KBM-7 (cell line): ENCODE measurements at regions not wholly inside any gene's neighbourhood (a gene's known extent, or its start where the extent isn't known, plus 50 kb on each side); places are given as distances from the start of the nearest gene placed in this dataset.

Experiments
- DNase-seq: peaks from one replicate; pipeline ENCODE4 v3.0.0-alpha.2; 2015
- in situ Hi-C: fragments of 300-500 bp; cut with MboI; formaldehyde crosslinking; loops from 2 replicates; pipeline ENCODE4 v1.14.3; 2020; ENCODE audit warnings: low sequenced_read_pairs, low pct_unique_long_range_greater_than_20kb, mixed read lengths

DNA sequence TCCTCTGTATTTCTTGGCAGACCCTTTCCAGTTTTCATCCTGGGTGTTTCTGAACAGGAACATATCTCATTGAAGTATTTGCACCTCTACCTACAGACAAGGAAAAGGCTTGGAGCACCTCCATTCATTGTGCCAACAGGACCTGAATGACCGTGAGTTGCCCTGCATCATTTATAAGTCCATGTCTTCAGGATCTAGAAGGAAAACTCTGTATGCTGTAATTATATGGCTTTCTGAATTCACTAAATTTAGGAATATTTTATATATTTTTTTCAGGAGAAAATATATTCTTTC lies 402.3 kb upstream of the SLC14A2 start:
- in situ Hi-C loops, result no loop called here

DNA sequence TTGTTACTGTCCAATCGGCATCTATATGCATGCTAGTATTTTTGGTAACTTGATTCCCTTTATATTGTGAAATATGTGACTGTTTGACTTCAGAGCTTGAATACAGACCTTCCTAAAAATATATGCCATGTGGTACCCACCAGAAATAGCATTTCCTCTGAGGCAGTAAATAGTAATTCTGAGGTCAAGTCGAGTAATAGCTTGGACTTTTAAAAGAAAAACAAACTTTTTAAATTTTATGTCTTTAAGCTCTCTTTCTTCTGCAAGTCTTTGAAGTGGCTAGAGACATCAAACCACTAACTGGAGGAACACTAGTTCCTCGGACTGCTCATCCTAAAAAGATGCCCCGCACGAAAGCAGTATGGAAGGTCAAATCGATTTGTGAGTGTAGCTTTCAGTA lies 396.8 kb upstream of the SLC14A2 start:
- in situ Hi-C loops, result no loop called here
- no peak for DNase-seq

More for the DNA sequence above, 402.3 kb upstream of the SLC14A2 start:
- DNase-seq, result no peak

DNA sequence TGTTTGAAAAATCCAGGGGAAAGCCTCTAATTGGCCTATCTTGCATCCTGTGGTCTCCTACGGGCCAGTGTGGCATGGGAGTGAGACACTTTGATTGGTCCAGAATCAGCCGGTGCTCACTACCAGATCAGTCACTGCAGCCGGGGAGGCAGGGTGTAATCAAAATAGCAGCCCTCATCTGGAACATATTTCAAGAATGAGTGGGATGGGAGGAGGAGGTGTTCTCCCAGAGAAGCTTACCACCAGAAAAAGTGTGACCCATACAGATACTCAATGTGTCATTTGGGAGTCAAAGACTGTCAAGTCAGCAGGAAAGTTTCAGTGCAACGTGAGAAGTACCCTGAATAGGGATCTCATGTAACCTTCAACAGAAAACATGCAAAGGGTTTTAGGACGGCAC lies 393.9 kb upstream of the SLC14A2 start:
- in situ Hi-C loops, result no loop called here
- no peak for DNase-seq

DNA sequence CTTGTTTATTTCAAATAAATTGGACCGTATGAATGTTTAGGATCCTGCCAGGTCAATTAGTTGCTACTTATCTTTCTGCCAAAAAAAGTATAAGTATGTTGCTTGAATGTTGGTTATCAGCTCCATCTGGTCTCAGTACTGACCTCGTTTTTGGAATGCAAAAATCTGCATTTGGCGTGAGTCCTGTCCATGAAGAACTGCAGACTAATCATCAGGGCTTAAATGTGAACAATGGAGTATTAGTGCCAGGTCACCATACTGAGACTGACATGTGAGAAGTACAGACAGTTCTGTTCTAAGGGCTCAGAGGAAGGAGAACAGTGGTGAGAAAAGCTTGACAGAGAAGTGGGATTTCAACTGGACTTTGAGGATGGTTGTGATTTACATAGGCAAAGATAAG lies 393.1 kb upstream of the SLC14A2 start:
- in situ Hi-C loops, result no loop called here
- DNase-seq, result no peak

DNA sequence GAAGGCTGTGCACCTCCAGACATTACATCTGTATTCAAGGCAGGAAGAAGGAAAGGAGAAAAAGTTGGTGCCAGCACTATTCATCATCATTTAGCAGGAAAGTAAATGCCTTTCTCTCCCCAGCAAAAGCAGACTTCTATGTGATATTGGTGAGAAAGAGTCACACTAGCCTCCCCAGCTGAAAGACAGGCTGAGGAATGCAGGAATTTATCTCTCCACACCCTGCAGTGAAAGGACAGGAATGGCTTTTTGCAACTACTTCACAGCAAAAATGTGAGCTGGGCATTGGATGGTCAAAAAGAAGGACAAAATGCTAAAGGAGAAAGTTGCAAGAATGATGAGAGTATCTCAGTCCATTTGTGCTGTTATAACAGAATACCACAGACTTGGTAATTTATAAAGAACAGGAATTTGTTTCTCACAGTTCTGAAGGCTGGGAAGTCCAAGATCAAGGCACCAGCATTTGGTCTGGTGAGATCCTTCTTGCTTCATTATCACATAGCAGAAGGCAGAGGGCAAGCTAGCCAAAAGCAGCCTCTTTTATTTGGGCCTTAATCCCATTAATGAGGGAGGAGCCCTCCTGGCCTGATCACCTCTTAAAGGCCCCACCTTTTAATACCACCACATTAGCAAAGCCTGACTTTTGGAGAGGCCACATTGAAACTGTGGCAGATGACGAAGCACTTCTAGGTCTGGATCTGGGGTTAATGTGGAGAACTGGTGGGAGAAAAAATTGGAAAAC lies 388.1 kb upstream of the SLC14A2 start:
- no peak for DNase-seq
- in situ Hi-C loops, result no loop called here

DNA sequence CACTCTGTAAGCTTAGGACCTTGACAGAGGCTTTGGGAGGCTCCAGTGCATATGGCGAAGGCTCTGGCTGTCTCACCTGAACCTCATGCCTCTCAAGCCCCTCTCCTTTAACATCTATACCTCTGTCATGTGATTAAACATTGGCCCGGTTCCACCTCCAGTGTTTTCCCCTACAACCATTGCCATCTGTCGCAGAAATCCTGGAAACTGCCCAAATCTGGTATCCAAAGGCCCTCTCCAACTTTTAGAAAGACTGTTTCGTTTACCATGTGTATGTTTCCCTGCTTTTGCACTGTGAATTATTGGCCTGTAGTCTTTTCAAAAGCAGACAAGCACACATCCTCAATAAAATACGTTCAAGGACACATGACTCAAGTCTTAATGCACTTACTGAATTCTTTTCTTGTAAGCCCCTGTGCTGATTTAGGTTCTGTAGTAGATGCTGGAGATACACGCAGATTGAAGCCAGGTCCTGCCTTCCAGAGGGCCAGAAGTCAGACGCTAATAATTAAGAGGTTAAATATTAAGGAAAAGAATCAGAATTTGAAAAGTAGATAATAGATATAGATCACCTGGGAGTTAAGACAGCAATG lies 386.4 kb upstream of the SLC14A2 start:
- no peak for DNase-seq
- in situ Hi-C loops, result no loop called here

DNA sequence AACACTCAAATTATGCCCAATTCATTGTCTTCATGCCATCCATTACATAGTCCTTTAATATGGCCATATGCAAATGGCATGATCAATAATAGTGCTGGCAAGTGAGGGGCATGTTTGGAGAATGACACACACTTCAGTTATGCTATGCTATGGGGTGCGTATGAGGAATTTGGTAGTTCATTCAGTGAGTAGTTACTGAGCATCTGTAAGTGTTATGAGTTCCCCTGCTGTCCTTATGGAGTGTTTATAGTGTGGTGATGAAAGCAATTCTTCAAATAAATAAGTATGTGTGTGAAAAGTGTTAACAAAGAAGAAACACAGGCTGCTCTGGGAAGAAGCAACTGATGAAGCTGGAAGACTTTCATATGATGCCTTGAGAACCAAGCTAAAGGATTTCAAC lies 383.7 kb upstream of the SLC14A2 start:
- in situ Hi-C loops, result no loop called here
- no peak for DNase-seq

DNA sequence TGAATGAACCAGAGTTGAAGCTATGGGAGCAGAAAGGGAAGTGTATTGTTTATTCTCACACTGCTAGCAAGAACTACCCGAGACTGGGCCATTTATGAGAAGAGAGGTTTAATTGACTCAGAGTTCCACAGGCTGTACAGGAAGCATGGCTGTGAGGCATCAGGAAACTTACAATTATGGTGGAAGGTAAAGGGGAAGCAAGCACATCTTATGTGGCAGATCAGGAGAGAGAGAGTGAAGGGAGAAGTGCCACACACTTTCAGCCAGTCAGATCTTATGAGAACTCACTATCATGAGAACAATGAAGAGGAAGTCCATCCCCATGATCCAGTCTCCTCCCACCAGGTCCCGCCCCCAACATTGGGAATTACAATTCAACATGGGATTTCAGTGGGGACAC lies 383.2 kb upstream of the SLC14A2 start:
- in situ Hi-C loops, result no loop called here
- DNase-seq, result peak; percentile 59

DNA sequence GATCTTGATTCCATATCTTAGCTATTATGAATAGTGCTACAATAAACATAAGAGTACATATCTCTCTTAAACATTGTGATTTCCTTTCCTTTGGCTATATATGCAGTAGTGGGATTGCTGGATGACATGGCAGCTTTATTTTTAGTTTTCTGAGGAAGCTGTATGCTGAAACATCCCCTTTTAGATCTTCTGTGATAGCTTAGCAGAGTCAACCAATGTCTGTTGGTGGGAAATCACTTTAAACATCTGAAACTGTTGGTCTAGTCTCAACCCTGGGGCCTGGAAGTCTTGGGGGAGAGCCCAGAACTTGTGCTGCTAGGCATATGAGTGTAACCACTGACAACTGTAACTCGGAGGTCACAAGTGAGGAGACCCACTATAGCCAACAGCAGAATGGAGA lies 378.6 kb upstream of the SLC14A2 start:
- no peak for DNase-seq
- in situ Hi-C loops, result no loop called here

DNA sequence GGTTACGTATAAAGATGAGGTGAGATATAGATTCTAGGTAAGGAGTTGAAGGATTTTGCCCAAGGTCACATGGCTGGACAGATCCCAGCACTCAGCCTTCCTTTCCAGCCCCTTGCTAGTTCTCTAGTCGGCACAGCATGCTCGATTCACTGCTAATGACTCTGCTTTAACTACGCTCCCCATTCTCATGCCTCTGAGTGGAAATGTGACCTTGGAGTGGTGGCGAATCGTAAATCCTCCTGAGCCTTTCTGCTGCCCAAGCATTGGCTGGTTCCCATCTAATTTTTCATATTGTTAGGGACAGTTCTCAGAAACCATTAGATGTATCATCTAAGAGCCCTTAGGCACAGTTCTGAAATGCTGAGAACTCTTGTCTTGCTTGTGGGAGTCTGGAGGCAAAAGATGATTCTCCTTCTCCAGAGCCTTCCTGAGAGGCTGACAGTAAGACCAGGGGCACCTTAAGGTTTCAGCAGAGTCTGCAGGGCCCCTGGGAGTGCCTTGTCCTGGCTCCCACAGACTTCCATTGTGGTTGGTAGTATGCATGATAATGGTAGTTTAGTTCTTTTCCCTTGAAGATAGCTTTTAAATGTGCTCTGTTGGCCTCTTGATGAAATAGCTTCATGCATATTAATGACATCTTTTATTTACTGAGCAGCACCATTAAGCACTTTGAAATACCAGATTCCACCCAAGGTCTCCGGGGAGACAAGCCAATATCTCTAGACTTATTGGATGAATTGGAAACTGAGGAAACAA lies 377.8 kb upstream of the SLC14A2 start:
- no peak for DNase-seq
- in situ Hi-C loops, result no loop called here

DNA sequence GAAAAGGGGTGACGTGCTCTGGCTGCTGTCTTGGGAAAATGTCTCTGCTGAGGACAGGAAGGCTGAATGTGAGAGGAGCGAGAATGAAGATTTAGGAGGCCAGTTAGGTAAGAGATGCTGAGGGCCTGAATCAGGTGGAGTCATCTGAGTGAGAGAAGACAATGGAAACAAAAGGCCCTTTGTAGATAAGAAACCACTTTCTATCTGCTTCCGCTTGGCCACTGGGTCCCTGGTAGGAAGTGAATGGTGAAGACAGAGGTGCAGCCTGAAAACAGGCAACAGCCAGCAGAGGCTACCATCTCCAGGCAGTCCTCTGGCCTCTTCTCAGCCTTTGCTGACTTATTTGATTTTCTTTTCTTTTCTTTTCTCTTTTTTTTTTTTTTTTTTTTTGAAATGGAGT lies 374.0 kb upstream of the SLC14A2 start:
- DNase-seq, result no peak

DNA sequence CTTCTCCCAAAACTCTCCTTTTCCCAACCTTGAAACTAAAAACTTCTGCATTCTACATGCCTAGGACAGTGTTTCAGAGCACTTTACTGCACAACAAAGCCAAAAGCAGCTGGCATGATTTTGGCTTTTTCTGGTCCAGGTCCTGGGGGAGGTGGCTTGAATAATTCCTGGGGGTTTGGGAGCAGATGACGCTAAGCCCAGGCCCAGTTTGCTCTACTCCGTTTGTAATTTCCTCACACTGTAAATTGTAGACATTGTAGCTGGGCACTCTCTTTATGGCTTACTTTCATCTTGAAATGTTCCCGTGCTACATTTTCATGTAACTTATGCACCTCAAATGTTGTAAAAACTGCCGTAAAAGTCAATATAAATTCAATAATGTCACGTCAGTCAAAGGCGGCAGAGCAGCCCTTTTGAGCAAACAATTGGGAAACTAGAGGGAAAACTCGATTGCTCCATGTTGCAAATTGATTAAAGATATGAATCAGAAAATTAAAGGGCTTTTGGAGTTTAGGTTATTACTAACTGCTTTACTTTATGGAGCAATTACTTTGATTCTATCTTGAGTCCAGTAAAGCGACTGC lies 373.2 kb upstream of the SLC14A2 start:
- no peak for DNase-seq
- in situ Hi-C loops, result no loop called here

More for the DNA sequence above, 374.0 kb upstream of the SLC14A2 start:
- in situ Hi-C loops, result no loop called here

DNA sequence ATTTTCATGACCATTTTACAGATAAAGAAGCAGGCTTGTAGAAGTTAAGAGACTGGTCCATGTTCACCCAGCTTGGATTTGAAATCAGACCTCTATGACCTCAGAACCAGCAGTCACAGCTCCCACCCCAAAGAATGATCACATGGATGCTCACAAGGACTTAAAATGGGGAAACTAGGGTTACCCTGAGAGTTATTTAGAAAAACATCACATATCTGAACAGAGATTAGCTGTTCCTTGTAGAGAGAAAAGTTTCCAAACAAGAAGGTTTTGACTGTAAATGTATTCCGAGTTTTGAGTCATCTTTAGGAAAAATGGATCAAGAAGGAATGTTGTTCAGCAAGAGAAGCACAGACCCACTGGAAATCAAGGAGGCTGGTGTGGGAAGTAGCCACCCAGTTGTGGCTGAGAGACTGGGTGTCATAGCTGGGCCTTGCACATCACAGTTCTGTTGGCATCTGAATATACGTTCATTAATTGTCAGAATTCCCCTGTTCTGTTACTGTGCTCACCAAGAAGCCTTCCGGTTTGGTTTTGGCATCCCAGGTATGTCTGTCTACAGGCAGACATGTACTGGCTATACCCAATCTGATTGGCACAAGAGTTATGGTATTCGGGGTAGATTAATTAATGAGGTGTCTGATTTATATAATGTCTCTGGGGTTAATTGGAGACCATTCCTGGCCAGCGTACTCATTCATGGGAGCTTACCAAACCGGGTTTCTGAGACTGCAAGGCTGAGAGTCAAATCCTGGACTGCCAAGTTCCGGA lies 371.8 kb upstream of the SLC14A2 start:
- in situ Hi-C loops, result no loop called here
- DNase-seq, result no peak

DNA sequence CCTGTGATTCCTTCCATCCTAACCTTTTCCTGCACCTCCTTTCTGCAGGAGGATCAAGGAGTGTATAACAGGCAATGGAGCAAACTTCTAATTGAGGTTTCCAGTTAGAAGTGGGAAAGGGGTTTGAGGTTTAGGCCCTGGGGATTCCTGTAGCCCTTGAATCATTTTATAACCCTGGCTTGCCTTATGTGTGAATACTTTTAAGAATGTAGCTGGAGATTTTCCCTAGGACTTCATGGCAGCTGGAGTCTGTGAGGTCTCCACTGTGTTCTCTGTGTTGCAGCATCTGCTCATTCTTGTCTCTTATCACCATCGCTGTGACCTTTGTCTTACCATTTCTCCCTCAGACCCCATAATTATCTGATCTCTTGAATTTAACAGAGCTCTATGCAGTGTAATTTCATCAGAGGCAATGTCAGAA lies 370.2 kb upstream of the SLC14A2 start:
- in situ Hi-C loops, result no loop called here
- DNase-seq, result no peak

DNA sequence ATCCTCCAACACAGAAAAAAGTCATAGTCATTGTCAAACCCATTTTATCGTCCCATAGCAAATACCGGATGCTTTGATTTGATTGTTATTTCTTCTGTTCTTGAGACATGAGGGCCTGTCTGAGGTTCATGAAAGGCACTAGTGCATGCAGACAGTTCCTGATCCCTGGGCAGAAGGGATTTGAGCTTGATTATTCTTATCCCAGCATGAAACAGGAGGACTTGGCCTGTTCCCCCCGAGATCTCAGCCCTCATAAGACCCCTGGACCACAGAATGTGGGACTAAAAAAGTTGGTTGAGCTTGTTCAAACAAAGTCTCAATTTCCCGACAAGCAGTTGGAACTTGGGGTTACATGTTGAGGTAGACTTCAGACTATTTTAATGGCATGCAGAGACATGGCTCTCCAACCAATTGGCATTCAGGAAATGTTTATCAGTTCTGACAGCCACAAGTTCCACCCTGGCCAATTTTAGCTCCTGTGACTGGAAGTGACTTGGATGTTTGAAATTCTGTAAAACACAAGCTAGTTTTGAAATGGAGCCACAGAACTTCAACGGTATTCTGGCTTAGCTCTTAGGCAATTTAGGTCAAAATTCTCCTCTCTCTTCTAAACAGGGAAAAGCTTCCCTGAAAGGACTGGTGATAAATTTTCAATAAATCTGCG lies 366.9 kb upstream of the SLC14A2 start:
- DNase-seq, result no peak

DNA sequence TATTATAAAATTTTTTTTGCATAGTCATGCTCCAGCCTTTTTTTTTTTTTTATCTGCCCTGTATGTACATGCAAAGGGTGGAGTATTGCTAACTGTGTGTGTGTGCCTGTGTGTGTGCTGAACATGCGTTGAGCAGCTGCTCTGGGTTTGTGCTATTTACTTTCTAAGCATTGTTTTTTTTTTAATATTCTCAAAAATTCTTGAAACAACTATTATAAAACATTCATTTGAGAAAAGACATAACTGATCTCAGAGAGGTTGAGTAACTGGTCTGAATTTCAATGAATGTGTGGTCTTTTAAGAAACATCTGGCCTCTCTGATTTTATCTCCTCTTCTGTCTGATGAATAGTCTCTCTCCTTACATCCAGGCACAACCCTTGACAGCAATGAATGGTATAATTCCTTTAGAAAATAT lies 366.0 kb upstream of the SLC14A2 start:
- in situ Hi-C loops, result no loop called here
- DNase-seq, result no peak

More for the DNA sequence above, 366.9 kb upstream of the SLC14A2 start:
- in situ Hi-C loops, result no loop called here

DNA sequence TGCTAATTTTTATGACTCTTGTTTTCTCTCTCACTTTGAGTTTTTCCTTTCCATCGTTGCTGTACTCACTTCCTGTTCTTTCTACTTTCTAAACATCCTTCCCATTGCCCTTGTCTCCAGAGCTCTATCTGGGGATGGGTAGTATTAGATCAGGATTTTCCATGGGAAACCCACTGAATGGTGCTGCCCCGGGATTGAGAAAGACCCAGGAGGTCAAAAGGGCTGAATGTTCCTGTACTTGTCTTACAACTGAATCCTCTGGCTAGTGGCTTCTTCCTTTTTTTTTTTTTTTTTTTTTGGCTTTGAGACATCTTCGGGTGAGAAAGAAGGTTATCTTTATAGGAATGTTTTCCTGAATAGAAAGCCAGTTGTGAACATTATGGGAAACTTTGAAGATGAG lies 364.8 kb upstream of the SLC14A2 start:
- DNase-seq, result no peak
- in situ Hi-C loops, result no loop called here

DNA sequence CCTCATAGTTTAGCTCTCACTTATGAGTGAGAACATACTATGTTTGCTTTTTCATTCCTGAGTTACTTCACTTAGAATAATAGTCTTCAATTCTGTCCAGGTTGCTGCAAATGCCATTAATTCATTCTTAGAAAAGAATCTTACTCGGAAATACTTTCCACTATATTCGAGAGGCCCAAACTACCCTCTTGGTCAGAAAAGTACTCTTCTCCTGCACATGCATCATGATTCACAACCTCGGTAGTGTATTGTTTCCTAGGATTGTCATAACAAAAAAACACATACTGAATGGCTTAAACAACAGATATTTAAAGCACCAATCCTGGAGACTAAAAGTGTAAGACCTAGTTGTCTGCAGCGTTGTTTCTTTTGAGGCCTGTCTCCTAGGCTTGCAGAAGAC lies 364.0 kb upstream of the SLC14A2 start:
- in situ Hi-C loops, result no loop called here
- DNase-seq, result no peak

DNA sequence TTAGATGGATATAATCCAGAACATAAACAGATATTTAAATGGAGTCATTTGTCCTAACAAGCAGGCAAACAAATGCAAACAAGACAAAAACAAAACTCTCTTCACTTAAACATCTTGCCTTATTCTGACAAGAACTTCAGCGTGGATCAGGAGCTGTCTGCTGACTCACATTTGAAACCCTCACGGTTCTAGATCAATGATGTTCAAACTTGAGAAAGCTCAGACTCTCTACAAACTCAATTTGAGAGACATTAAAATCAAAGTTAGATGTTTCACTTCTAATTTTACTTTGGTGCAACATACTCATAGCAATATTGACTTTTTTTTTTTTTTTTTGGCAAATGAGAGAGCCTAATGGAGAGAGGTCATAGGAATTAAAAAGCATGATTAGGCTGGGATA lies 362.8 kb upstream of the SLC14A2 start:
- DNase-seq, result no peak

More for the DNA sequence above, 362.8 kb upstream of the SLC14A2 start:
- in situ Hi-C loops, result no loop called here
